Non-pigmented ciliary epithelial cell (primary cell): ENCODE measurements at regions not wholly inside any gene's neighbourhood (a gene's known extent, or its start where the extent isn't known, plus 50 kb on each side); places are given as distances from the start of the nearest gene placed in this dataset.
"Not testable (repeated sequence)": the region's sequence is repeated elsewhere in the genome, so short reads cannot be mapped to it uniquely, and the experiment has no call there.

ENCODE experiments used
- DNase-seq: peaks from one replicate; pipeline ENCODE4 v3.0.0-alpha.2; 2010; ENCODE audit warnings: low read depth

GRCh38 chr1:148357037-148357436, 126.1 kb downstream of the PPIAL4G start:
- DNase-seq = no peak

GRCh38 chr1:148355976-148356375, 127.1 kb downstream of the PPIAL4G start:
- DNase-seq = no peak

GRCh38 chr1:148354913-148355308, 128.2 kb downstream of the PPIAL4G start:
- DNase-seq = no peak

- DNase-seq = no peak
Measured at GRCh38 chr1:148354284-148354912, 128.7 kb downstream of the PPIAL4G start.

- DNase-seq = peak; percentile 73
Measured at GRCh38 chr1:148353461-148354283, 129.4 kb downstream of the PPIAL4G start.

- no peak for DNase-seq
Measured at GRCh38 chr1:148352470-148353053, 130.5 kb downstream of the PPIAL4G start.

- DNase-seq = no peak
Measured at GRCh38 chr1:148347781-148348180, 135.3 kb downstream of the PPIAL4G start.

GRCh38 chr1:148345659-148346151, 137.4 kb downstream of the PPIAL4G start:
- DNase-seq = not testable (repeated sequence)

- not testable (repeated sequence) for DNase-seq
Measured at GRCh38 chr1:148344651-148345050, 138.5 kb downstream of the PPIAL4G start.

- DNase-seq = not testable (repeated sequence)
Measured at GRCh38 chr1:148341729-148342128, 141.4 kb downstream of the PPIAL4G start.

- not testable (repeated sequence) for DNase-seq
Measured at GRCh38 chr1:148336121-148336918, 146.8 kb downstream of the PPIAL4G start.

- DNase-seq = peak; percentile 92
Measured at GRCh38 chr1:148334339-148335130, 148.6 kb downstream of the PPIAL4G start.

GRCh38 chr1:148333875-148334338, 149.2 kb downstream of the PPIAL4G start:
- DNase-seq = no peak

GRCh38 chr1:148328884-148329283, 154.2 kb downstream of the PPIAL4G start:
- no peak for DNase-seq

GRCh38 chr1:148325031-148325430, 158.1 kb downstream of the PPIAL4G start:
- DNase-seq = not testable (repeated sequence)

- not testable (repeated sequence) for DNase-seq
Measured at GRCh38 chr1:148324465-148324864, 158.6 kb downstream of the PPIAL4G start.

- not testable (repeated sequence) for DNase-seq
Measured at GRCh38 chr1:148320079-148320478, 163.0 kb downstream of the PPIAL4G start.

- DNase-seq = no peak
Measured at GRCh38 chr1:148318904-148319242, 164.2 kb downstream of the PPIAL4G start.

GRCh38 chr1:148318123-148318903, 164.8 kb downstream of the PPIAL4G start:
- no peak for DNase-seq

GRCh38 chr1:148317288-148317985, 165.4 kb upstream of the NBPF11 start:
- DNase-seq = no peak
